ENCODE measurements at regions not wholly inside any gene's neighbourhood (a gene's known extent, or its start where the extent isn't known, plus 50 kb on each side); places are given as distances from the start of the nearest gene placed in this dataset.

GRCh38 chr11:106208760-106209159 is 131.3 kb downstream of the AASDHPPT start:
- Histone ChIP-seq H3K4me3 (no peak overlapping the region), H3K27ac (no peak overlapping the region)

- no peak overlapping the region for H3K27ac ChIP-seq
Observed at GRCh38 chr11:106212081-106212480, 134.6 kb downstream of the AASDHPPT start.

DNA sequence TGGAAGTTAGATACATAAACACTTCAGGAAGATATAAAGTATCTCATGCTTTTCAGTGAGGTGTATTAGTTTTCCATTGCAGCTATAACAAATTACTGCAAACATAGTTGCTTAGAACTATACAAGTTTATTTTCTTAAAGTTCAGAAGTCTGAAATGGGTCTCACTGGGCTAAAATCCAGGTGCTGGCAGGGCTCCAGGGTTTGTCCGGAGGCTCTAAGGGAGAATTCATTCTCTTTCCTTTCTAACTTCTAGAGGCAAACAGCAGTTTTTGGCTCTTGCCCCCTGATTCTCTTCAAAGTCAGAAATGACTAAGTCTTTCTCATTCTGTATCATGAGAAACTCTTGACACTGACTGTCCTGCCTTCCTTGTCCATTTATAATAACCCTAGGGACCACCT is 138.8 kb downstream of the AASDHPPT start:
- no peak overlapping the region for H3K27ac ChIP-seq
- H3K4me3 ChIP-seq: no peak overlapping the region

More at GRCh38 chr11:106212081-106212480, 134.6 kb downstream of the AASDHPPT start:
- H3K4me3 ChIP-seq: no peak overlapping the region

GRCh38 chr11:106217456-106217855 is 140.0 kb downstream of the AASDHPPT start:
- H3K4me3 ChIP-seq: no peak overlapping the region
- no peak overlapping the region for H3K27ac ChIP-seq

GRCh38 chr11:106218106-106218505 is 140.6 kb downstream of the AASDHPPT start:
- H3K27ac ChIP-seq: no peak overlapping the region
- no peak overlapping the region for H3K4me3 ChIP-seq

DNA sequence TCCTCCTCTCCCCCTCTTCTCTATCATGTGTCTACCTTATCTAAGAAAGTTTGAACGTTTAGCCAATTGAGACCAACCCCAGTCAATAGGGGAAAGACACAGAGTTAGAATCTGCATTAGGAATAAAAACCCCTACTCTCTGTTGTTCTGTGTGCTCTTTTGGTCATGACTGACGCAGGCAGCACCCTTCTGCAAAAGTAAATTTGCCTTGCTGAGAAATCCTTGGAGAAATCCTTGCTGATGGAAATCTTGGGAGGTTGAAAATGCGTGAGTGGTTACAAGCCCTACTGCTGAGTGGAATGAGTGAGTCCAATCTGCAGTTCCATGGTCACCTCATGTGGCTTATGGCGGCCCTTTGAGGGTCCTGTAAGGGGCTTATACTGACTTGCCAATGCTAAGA is 145.2 kb downstream of the AASDHPPT start:
- H3K4me3 ChIP-seq: no peak overlapping the region

GRCh38 chr11:106224172-106224571 is 146.7 kb downstream of the AASDHPPT start:
- H3K4me3 ChIP-seq: no peak overlapping the region
- H3K27ac ChIP-seq: no peak overlapping the region

More for the DNA sequence above, 145.2 kb downstream of the AASDHPPT start:
- no peak overlapping the region for H3K27ac ChIP-seq

DNA sequence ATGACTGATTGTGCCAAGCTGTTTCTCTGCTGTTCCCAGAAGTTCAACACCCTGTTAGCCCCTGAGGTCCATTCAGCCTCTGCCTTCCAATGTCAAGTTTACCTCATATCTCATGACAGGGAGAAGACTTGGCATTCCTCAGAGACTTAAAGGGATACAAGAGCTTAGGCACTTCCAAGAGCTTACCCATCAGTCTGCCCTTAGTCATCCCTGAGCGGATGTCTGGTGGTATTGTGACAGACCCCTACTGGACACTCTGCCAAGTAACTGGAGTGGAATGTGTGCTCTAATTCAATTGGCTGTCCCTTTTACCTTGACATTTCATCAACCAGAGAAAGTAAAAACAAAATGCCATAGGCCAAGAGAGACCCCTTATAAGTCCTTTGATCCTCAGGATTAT is 151.5 kb downstream of the AASDHPPT start:
- no peak overlapping the region for H3K4me3 ChIP-seq
- H3K27ac ChIP-seq: no peak overlapping the region

DNA sequence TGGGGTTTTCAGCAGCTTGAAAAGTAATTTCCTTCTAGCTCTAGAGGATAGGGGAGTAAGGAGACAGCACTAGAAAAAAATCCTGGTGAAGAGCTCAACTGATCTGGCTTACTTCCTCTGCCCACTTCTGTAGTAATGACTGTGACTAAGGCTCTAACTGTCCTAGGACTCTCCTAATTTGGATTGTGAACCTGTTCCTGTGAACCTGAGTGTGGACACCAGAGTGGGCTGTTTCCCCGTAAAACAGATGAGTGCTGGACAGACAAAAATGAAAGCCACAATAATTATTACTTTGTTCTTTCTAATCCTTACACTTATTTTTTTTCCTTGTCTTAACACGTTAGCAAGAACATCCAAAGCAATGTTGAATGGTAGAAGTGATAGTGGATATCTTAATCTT is 154.1 kb downstream of the AASDHPPT start:
- H3K27ac ChIP-seq: no peak overlapping the region

DNA sequence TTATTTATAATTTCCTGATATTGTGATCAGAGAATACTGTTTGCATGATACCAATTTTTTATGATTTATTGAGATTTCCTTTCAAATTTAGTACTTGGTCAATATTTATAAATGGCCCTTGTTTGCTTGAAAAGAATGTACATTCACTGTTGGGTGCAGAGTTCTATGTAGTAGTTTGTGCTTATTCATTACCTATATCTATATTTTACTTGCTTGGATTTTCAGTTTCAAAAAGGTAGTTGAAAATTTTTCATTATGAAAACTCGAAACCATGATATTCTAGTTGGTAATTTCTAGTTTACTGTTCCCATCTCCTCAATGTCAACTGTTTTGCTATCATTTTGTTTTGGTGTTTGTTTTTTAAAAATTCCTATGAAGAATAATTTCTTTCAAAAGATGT is 155.7 kb downstream of the AASDHPPT start:
- H3K4me3 ChIP-seq: no peak overlapping the region
- H3K27ac ChIP-seq: no peak overlapping the region

More for the DNA sequence above, 154.1 kb downstream of the AASDHPPT start:
- no peak overlapping the region for H3K4me3 ChIP-seq

DNA sequence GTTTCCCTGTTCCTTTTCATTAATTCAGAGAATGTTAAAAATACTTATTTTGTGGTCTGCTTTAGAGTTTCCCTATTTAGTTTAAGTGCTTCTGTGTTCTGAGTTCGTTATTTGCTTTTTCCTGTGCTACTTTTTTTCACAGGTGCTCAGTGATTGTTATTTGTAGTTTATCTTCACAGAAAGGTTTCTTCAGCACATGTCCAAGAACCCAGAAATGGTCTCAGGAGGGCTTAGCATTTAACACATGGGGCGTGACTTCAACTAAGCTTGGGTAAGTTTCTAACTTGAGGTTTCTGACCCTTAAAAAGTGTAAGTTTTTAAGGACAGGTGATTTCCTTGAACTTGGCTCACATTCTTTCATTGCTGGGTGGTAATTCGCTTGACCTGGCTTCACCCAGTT is 157.3 kb downstream of the AASDHPPT start:
- H3K27ac ChIP-seq: no peak overlapping the region
- H3K4me3 ChIP-seq: no peak overlapping the region

GRCh38 chr11:106236295-106236694 is 158.8 kb downstream of the AASDHPPT start:
- Histone ChIP-seq H3K27ac (no peak overlapping the region), H3K4me3 (no peak overlapping the region)

- H3K4me3 ChIP-seq: no peak overlapping the region
Observed at GRCh38 chr11:106238704-106239360, 161.4 kb downstream of the AASDHPPT start.

DNA sequence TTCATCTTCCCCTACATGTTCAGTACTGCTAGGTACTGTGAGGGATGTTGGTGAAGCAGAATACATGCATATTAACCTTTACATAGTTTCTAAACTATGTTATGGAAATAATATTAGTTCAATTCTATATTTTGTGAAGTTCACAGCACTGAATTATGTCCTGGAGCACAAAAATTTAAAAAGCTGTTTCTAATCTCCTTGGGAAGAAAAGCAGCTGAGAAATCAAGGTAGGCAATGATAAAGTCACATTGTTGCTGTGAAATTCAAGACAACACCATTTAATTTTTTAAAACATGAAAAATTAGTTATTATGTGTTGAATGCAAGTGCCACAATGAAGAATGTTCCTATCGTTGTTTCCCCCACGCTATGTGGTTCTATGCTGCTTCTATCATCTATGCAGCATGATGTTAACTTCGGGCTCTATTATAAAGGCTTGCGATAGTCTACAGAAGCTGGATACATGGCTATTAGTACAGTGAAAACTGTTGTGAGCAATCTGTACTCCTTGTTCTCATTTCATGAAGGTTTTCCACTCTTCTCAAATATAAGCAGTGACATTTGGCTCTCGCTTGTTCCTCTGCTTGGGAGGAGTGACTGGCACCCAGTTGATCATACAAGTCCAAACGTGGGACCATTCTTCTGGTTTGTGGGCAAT is 164.3 kb downstream of the AASDHPPT start:
- H3K27ac ChIP-seq: no peak overlapping the region
- no peak overlapping the region for H3K4me3 ChIP-seq

More at GRCh38 chr11:106238704-106239360, 161.4 kb downstream of the AASDHPPT start:
- H3K27ac ChIP-seq: no peak overlapping the region

DNA sequence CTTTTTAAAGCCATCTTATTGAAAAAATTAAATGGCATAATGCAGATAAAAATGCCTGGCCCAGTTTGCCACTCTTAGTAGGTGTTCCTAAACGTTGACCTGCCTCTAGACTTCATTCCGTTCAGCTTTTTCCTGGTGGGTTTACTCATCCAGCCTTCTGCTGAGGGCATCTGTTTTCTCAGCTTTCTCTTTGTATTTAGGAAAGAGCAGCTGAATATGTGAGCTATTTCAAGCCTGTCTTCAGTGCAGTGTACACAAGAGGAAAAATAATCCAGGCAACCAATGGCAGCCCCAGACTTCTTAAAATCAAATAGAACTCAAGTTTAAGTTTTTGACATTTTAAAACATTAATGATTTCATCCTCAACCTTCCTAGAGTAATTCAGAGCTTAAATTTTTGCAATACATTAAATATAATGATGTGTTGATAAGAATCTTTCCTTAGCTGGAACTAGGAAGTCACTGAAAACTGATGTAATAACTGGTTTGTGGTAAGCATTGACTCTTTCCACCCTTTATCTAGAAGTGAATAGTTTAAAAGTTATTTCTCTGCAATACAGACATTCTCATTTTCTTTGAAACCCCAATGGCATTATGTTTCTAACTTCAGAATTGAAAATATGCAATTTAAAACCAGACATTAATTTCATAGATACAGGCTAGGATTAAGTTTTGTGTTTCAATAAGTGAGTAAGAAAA is 165.4 kb downstream of the AASDHPPT start:
- Histone ChIP-seq H3K4me3 (no peak overlapping the region), H3K27ac (no peak overlapping the region)

DNA sequence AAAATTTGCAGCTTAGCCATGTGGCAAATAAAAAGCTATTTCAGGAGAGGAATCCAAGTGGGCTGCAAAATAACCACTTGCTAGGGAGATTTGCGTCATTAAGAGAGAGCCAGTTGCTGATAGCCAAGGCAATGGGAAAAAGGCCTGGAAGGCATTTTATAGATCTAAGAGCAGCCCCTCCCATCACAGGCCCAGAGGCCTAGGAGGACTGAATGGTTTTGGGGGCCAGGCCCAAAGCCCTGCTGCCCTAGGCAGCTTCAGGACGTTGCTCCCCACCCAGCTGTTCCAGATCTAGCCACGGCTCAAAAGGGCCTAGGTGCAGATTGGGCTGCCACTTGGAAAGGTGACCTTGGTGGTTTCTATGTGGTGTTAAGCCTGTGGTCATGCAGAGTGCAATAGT is 169.0 kb downstream of the AASDHPPT start:
- Histone ChIP-seq H3K4me3 (no peak overlapping the region), H3K27ac (no peak overlapping the region)

GRCh38 chr11:106249617-106250239 is 172.3 kb downstream of the AASDHPPT start:
- Histone ChIP-seq H3K27ac (no peak overlapping the region), H3K4me3 (no peak overlapping the region)

GRCh38 chr11:106262852-106263251 is 185.4 kb downstream of the AASDHPPT start:
- Histone ChIP-seq H3K27ac (no peak overlapping the region), H3K4me3 (no peak overlapping the region)

- Histone ChIP-seq H3K4me3 (no peak overlapping the region), H3K27ac (no peak overlapping the region)
Observed at GRCh38 chr11:106263527-106263926, 186.1 kb downstream of the AASDHPPT start.

DNA sequence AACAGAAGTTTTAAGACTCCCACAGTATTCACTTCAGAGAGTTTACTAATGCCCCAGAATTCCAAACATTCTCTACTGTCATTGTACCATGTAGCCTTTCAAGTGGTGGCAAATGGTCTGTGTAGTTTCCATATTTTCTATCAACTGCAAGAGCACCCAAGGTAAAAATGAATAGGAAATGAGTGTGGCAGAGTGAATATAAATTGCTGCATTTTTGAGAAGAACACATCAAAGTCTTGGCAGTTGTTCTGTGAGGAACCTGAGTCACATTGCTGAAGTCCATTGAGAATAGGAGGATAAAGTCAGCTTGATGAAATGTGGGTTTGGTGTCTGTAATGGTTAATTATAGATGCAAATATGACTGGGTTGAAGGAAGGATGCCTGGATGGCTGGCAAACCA is 193.6 kb downstream of the AASDHPPT start:
- no peak overlapping the region for H3K27ac ChIP-seq
- H3K4me3 ChIP-seq: no peak overlapping the region

DNA sequence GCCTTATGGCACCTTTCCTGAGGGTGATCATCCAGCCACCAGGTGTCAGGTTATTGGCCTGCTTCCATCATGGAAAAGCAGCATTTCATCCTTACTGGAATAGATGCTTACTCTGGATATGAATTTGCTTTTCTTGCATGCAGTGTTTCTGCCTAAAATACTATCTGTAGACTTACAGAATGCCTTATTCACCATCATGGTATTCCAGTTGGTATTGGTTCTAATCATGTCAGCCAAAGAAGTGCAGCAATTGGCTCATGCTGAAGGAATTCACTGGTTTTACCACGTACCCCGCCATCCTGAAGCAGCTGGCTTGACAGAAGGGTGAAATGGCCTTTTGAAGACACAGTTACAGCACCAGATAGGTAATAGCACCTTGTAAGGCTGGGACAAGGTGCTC is 194.2 kb downstream of the AASDHPPT start:
- Histone ChIP-seq H3K27ac (no peak overlapping the region), H3K4me3 (no peak overlapping the region)

All from skin epidermis (tissue), 12 donors.